Testis (tissue), 2 donors: ENCODE measurements at regions not wholly inside any gene's neighbourhood (a gene's known extent, or its start where the extent isn't known, plus 50 kb on each side); places are given as distances from the start of the nearest gene placed in this dataset.

Experiments used
- DNase-seq: peaks from one replicate; pipeline ENCODE4 v3.0.0-alpha.2; 2019
- H3K27ac ChIP-seq, 2 donors: fragments of 200-600 bp; sonication (generic); one replicate each; pipeline ENCODE4 v1.5.1; 2019
- H3K27me3 ChIP-seq: fragments of 200-600 bp; sonication (generic); one replicate; pipeline ENCODE4 v1.5.1; 2019
- H3K36me3 ChIP-seq: fragments of 200-600 bp; sonication (generic); one replicate; pipeline ENCODE4 v1.5.1; 2017; ENCODE audit warnings: low read depth; ENCODE audit errors: missing control alignments
- H3K4me1 ChIP-seq: fragments of 200-600 bp; sonication (generic); one replicate; pipeline ENCODE4 v1.5.1; 2019
- H3K4me3 ChIP-seq, 2 donors: fragments of 200-600 bp; sonication (generic); one replicate each; pipeline ENCODE4 v1.5.1; 2017 to 2019
- H3K9me3 ChIP-seq: fragments of 200-600 bp; sonication (generic); one replicate; pipeline ENCODE4 v1.5.1; 2017
- POLR2A ChIP-seq: fragments of 450-650 bp; IDR thresholded peaks from one replicate; pipeline ENCODE4 v1.6.1; 2017; ENCODE audit warnings: antibody characterized with exemption, mild to moderate bottlenecking, moderate library complexity
- WGBS, 2 donors: methylation state at CpG; one replicate each; pipeline ENCODE4 v1.1.5; 2018; 5-methylcytosine and 5-hydroxymethylcytosine counted together
- intact Hi-C: fragments of 100-400 bp; cut with DNase I; formaldehyde crosslinking; loops from one replicate; pipeline ENCODE4 v1.15.1; 2023; ENCODE audit warnings: low total_unique reads
- TF ChIP-seq, protein P1 (sequence below), 3 experiments: fragments of 450-650 bp in 2 of 3; fragments of 200-600 bp in 1 of 3; sonication (generic) in 1 of 3; IDR thresholded peaks; one replicate each; pipeline ENCODE4 v1.5.1; 2016 to 2019; ENCODE audit warnings: antibody characterized with exemption in 3 of 3, mild to moderate bottlenecking in 2 of 3, moderate library complexity in 1 of 3

DNA sequence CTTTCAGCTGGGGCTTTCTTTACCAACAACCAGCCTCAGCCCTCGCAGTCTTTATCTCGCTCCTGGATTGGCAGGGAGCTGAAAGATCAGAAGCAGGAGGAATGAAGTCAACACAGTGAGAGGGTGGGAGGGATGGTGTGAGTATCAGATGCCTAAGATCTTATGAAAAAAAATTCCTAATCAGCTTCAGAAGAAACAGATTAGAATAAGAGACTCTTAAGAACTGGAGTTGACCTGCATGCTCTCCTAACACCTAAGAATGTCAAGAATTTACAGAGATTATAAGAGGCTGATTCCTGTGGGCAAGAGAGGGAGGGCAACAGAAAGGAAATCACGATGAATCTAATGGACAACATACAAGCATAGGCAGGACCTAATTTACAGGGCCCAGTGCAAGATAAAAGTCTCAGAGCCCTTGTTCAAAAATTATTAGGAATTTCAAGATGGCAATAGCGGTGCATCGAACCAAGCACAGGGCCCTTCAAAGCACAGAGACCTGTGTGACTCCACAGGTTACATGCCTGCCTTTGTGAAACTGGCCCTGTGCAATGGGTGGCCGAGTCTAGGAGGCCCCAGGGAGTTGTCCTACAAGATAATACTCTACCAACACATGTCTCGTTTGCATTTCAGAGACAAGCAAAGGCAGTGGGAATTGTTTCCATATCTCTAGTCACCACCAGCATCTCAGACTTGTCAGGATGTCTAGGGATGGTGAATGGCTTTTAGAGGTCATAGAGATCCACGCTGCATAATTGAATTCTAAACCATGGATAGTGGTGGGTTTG, 65.3 kb upstream of the PPP2R5A start:
- DNase-seq: no peak
- intact Hi-C loops: no loop called here
- no peak overlapping the region for H3K27ac ChIP-seq
- H3K36me3 ChIP-seq: no peaks in the 10 kb centered on the region
- H3K9me3 ChIP-seq: no peaks in the 10 kb centered on the region
- no peak overlapping the region for H3K4me3 ChIP-seq
- no peaks in the 10 kb centered on the region for H3K27me3 ChIP-seq
- 73 to 80% methylated on average over 8 of the region's 8 CpGs for WGBS, 2 donors
- TF ChIP-seq, protein P1, sequence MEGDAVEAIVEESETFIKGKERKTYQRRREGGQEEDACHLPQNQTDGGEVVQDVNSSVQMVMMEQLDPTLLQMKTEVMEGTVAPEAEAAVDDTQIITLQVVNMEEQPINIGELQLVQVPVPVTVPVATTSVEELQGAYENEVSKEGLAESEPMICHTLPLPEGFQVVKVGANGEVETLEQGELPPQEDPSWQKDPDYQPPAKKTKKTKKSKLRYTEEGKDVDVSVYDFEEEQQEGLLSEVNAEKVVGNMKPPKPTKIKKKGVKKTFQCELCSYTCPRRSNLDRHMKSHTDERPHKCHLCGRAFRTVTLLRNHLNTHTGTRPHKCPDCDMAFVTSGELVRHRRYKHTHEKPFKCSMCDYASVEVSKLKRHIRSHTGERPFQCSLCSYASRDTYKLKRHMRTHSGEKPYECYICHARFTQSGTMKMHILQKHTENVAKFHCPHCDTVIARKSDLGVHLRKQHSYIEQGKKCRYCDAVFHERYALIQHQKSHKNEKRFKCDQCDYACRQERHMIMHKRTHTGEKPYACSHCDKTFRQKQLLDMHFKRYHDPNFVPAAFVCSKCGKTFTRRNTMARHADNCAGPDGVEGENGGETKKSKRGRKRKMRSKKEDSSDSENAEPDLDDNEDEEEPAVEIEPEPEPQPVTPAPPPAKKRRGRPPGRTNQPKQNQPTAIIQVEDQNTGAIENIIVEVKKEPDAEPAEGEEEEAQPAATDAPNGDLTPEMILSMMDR (IDR thresholded peaks at IDR 0.05): no peak
- no peak for TF ChIP-seq POLR2A
- H3K4me1 ChIP-seq: no peaks in the 10 kb centered on the region

DNA sequence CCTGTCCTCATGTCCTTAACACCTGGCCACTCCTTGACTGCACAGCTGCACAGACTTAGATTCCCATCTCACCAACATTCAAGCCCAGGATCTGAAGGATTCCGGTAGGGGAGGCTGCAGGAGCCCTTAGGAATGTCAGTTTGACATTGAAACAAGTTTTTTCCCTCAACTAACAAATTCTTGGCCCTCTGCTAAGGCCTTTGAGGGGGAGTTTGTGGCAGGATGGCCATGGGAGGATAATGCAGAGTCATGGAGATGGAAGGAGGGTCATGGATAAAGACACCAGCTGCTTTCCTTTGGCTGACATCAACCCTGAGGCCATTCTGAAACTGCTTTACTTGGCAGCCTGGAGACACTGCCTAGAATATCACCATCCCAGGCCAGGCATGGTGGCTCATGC, 63.4 kb upstream of the PPP2R5A start:
- intact Hi-C loops: no loop called here
- H3K4me1 ChIP-seq: no peaks in the 10 kb centered on the region

DNA sequence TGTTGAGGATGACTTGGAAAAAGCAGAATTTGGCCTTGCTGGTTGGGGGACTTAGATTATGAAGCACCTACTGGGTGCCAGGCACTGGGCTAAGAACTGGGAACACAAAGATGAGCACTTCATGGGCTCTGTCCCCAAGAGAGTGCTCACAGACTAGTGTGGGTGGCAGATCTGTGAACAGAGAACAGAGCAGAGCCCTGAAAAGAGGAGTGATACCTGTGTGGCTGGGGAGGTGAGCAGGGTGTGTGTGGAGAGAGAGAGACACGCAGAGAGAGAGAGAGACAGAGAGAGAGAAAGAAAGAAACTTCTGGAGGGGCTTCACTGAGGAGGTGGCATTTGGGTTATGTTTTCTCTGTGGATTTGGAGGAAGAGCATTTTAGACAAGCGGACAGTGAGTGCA, 61.1 kb upstream of the PPP2R5A start:
- WGBS, 2 donors: 88 to 90% methylated on average over 2 of the region's 2 CpGs

More for the DNA sequence above, 63.4 kb upstream of the PPP2R5A start:
- DNase-seq: no peak
- Histone ChIP-seq H3K4me3 (no peak overlapping the region), H3K27ac (no peak overlapping the region), H3K36me3 (no peaks in the 10 kb centered on the region), H3K9me3 (no peaks in the 10 kb centered on the region), H3K27me3 (no peaks in the 10 kb centered on the region)
- TF ChIP-seq, protein P1 (IDR thresholded peaks at IDR 0.05): no peak
- TF ChIP-seq POLR2A: no peak
- WGBS, 2 donors: 35 to 58% methylated on average over 1 of the region's 1 CpG

DNA sequence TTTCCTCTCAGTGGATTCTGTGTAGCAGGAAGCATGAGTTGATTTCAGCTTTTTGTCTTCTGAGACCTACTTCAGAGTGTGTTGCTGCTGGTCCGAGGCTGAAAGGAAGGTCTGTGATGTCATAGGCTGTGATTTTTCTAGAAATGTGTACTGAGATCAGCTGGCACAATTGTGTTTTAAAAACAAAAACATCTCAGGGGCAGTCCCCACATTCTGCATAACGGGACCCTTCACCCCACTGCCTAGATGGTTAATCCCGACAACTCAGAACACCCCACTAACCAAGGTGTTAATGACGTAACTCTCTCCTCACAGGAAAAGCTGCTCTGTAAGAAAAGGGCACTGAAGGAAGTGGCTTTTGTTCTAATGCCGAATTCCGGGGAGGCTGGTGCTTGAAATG, 59.8 kb upstream of the PPP2R5A start:
- Histone ChIP-seq H3K27ac (no peak overlapping the region), H3K4me3 (no peak overlapping the region), H3K9me3 (no peaks in the 10 kb centered on the region), H3K4me1 (no peaks in the 10 kb centered on the region), H3K36me3 (no peaks in the 10 kb centered on the region), H3K27me3 (no peaks in the 10 kb centered on the region)
- WGBS, 2 donors: 70 to 74% methylated on average over 6 of the region's 6 CpGs
- intact Hi-C loops: no loop called here
- TF ChIP-seq POLR2A: no peak
- TF ChIP-seq, protein P1 (IDR thresholded peaks at IDR 0.05): no peak
- no peak for DNase-seq

More for the DNA sequence above, 61.1 kb upstream of the PPP2R5A start:
- Histone ChIP-seq H3K27ac (no peak overlapping the region), H3K9me3 (no peaks in the 10 kb centered on the region), H3K4me3 (no peak overlapping the region), H3K36me3 (no peaks in the 10 kb centered on the region), H3K4me1 (no peaks in the 10 kb centered on the region), H3K27me3 (no peaks in the 10 kb centered on the region)
- no peak for TF ChIP-seq POLR2A
- TF ChIP-seq, protein P1 (IDR thresholded peaks at IDR 0.05): no peak
- no peak for DNase-seq
- intact Hi-C loops: no loop called here

DNA sequence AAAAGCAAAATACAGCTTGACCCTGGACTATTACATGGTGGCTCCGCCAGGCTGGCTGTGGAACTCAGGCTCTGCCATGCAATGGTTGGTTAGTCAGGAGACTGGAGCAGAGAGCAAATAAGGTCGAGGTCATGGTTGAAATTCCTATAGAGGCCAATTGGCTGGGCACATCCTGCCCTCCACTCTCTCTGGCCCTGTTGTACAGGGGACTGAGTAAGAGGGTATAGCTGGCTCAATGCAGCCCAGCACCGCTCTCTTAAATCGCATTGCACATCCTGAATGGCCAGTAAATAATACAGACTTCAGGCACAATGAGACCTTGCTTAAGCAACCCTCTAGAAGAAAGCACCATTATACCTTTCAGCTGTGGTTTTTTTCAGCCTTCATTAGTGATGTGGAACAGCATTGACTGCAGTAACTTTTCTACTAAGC, 59.3 kb upstream of the PPP2R5A start:
- no peaks in the 10 kb centered on the region for H3K27me3 ChIP-seq
- H3K36me3 ChIP-seq: no peaks in the 10 kb centered on the region
- no peaks in the 10 kb centered on the region for H3K4me1 ChIP-seq
- intact Hi-C loops: no loop called here
- no peaks in the 10 kb centered on the region for H3K9me3 ChIP-seq
- WGBS, 2 donors: 87 to 100% methylated on average over 4 of the region's 4 CpGs
- H3K27ac ChIP-seq: no peak overlapping the region
- DNase-seq: no peak
- TF ChIP-seq, protein P1 (IDR thresholded peaks at IDR 0.05): no peak
- TF ChIP-seq POLR2A: no peak
- H3K4me3 ChIP-seq: no peak overlapping the region
